HG03196 (cell line): ENCODE measurements at regions not wholly inside any gene's neighbourhood (a gene's known extent, or its start where the extent isn't known, plus 50 kb on each side); places are given as distances from the start of the nearest gene placed in this dataset.
"Not testable (repeated sequence)": the region's sequence is repeated elsewhere in the genome, so short reads cannot be mapped to it uniquely, and the experiment has no call there.

Source experiments
- ATAC-seq: cut with Tn5 transposase; IDR thresholded peaks from one replicate; pipeline ENCODE4 v1.9.1; 2021; ENCODE audit not compliant: unreplicated experiment

- ATAC-seq, result no peak
Observed at GRCh38 chr9:111276431-111277128, 53.4 kb downstream of the OR2K2 start.

- ATAC-seq, result no peak
Observed at GRCh38 chr9:111274737-111275136, 55.3 kb downstream of the OR2K2 start.

- no peak for ATAC-seq
Observed at GRCh38 chr9:111272581-111272980, 57.4 kb downstream of the OR2K2 start.

GRCh38 chr9:111271481-111272080 is 58.4 kb downstream of the OR2K2 start:
- ATAC-seq, result no peak

- no peak for ATAC-seq
Observed at GRCh38 chr9:111271047-111271446, 59.0 kb downstream of the OR2K2 start.

GRCh38 chr9:111266024-111266423 is 64.0 kb downstream of the OR2K2 start:
- not testable (repeated sequence) for ATAC-seq

GRCh38 chr9:111263116-111263515 is 66.9 kb downstream of the OR2K2 start:
- no peak for ATAC-seq

GRCh38 chr9:111258875-111259271 is 71.2 kb downstream of the OR2K2 start:
- no peak for ATAC-seq

- ATAC-seq, result no peak
Observed at GRCh38 chr9:111258209-111258874, 71.7 kb downstream of the OR2K2 start.

GRCh38 chr9:111253742-111254437 is 76.1 kb downstream of the OR2K2 start:
- no peak for ATAC-seq

GRCh38 chr9:111250875-111251842 is 78.9 kb downstream of the OR2K2 start:
- ATAC-seq, result no peak

- ATAC-seq, result no peak
Observed at GRCh38 chr9:111237447-111237846, 92.6 kb downstream of the OR2K2 start.

- no peak for ATAC-seq
Observed at GRCh38 chr9:111236332-111236731, 93.7 kb downstream of the OR2K2 start.

- no peak for ATAC-seq
Observed at GRCh38 chr9:111233963-111234362, 96.1 kb downstream of the OR2K2 start.

GRCh38 chr9:111232997-111233790 is 96.8 kb downstream of the OR2K2 start:
- ATAC-seq, result no peak

- no peak for ATAC-seq
Observed at GRCh38 chr9:111231801-111232580, 98.0 kb downstream of the OR2K2 start.

- no peak for ATAC-seq
Observed at GRCh38 chr9:111222757-111223156, 107.3 kb downstream of the OR2K2 start.

- ATAC-seq, result no peak
Observed at GRCh38 chr9:111212874-111213273, 117.2 kb downstream of the OR2K2 start.

GRCh38 chr9:111198936-111199335 is 131.1 kb downstream of the OR2K2 start:
- ATAC-seq, result no peak
